WTC11 (cell line): ENCODE measurements at regions not wholly inside any gene's neighbourhood (a gene's known extent, or its start where the extent isn't known, plus 50 kb on each side); places are given as distances from the start of the nearest gene placed in this dataset.
"Not testable (repeated sequence)": the region's sequence is repeated elsewhere in the genome, so short reads cannot be mapped to it uniquely, and the experiment has no call there.

Source experiments
- ATAC-seq: fragments of 200-7000 bp; cut with Tn5 transposase; 2 replicates; pipeline ENCODE4 v1.10.0; 2021; ENCODE audit warnings: mild to moderate bottlenecking, moderate library complexity
- CTCF ChIA-PET: fragments of 300-600 bp; sonication (Branson Sonifier 250); formaldehyde crosslinking; loops from one replicate; lab custom pipeline; 2021; ENCODE audit warnings: antibody characterized with exemption; lab: Charles Lee
- POLR2A ChIA-PET: fragments of 350-600 bp; sonication (Branson Sonifier 250); formaldehyde crosslinking; loops from one replicate; lab custom pipeline; 2021; ENCODE audit warnings: antibody characterized with exemption; lab: Charles Lee
- DNase-seq: peaks from one replicate; pipeline ENCODE4 v3.0.0; 2021; ENCODE audit warnings: low spot score
- H3K27ac Mint-ChIP-seq: 2 replicates; pipeline ENCODE4 v1.8.0; 2021; ENCODE audit warnings: mixed read lengths
- H3K27me3 Mint-ChIP-seq: 2 replicates; pipeline ENCODE4 v1.8.0; 2021; ENCODE audit warnings: low read depth, mild to moderate bottlenecking, moderate library complexity, mixed read lengths
- H3K36me3 Mint-ChIP-seq: 2 replicates; pipeline ENCODE4 v1.8.0; 2021; ENCODE audit warnings: mixed read lengths
- H3K4me1 Mint-ChIP-seq: 2 replicates; pipeline ENCODE4 v1.8.0; 2022; ENCODE audit warnings: mixed read lengths
- H3K4me3 Mint-ChIP-seq: 2 replicates; pipeline ENCODE4 v1.8.0; 2021; ENCODE audit warnings: mild to moderate bottlenecking, moderate library complexity, mixed read lengths
- H3K9me3 Mint-ChIP-seq: 2 replicates; pipeline ENCODE4 v1.8.0; 2021; ENCODE audit warnings: mixed read lengths
- E2F1 ChIP-seq: sonication (generic); formaldehyde crosslinking; IDR thresholded peaks from 2 replicates; pipeline ENCODE4 v1.8.0; 2022; ENCODE audit warnings: mild to moderate bottlenecking, missing genetic modification reagents
- HMGA2 ChIP-seq: fragments of 250-450 bp; sonication (Bioruptor Pico); IDR thresholded peaks from 2 replicates; pipeline ENCODE4 v1.4.0; 2021; ENCODE audit warnings: mild to moderate bottlenecking, moderate library complexity
- IRF2 ChIP-seq: sonication (generic); formaldehyde crosslinking; IDR thresholded peaks from 2 replicates; pipeline ENCODE4 v1.8.0; 2022; ENCODE audit warnings: low read depth, missing genetic modification reagents, borderline replicate concordance
- PRRX2 ChIP-seq: fragments of 250-450 bp; sonication (Bioruptor Pico); IDR thresholded peaks from 2 replicates; pipeline ENCODE4 v1.8.0; 2021; ENCODE audit warnings: mild to moderate bottlenecking
- SMAD3 ChIP-seq: sonication (generic); formaldehyde crosslinking; IDR thresholded peaks from 2 replicates; pipeline ENCODE4 v1.8.0; 2022; ENCODE audit warnings: missing genetic modification reagents, mild to moderate bottlenecking, borderline replicate concordance
- STAT6 ChIP-seq: sonication (generic); formaldehyde crosslinking; conservative IDR thresholded peaks from 2 replicates; pipeline ENCODE4 v1.8.1; 2023; ENCODE audit warnings: mild to moderate bottlenecking, low read depth, missing genetic modification reagents, moderate library complexity
- TEAD1 ChIP-seq: sonication (generic); formaldehyde crosslinking; IDR thresholded peaks from 2 replicates; pipeline ENCODE4 v1.8.0; 2022; ENCODE audit warnings: mild to moderate bottlenecking, missing genetic modification reagents
- ZNF138 ChIP-seq: sonication (generic); formaldehyde crosslinking; conservative IDR thresholded peaks from 2 replicates; pipeline ENCODE4 v1.8.1; 2022; ENCODE audit warnings: mild to moderate bottlenecking, moderate library complexity, missing genetic modification reagents
- ZNF232 ChIP-seq: sonication (generic); formaldehyde crosslinking; IDR thresholded peaks from 2 replicates; pipeline ENCODE4 v1.8.0; 2022; ENCODE audit warnings: mild to moderate bottlenecking, missing genetic modification reagents
- TF ChIP-seq, protein P1 (sequence below): sonication (generic); formaldehyde crosslinking; IDR thresholded peaks from 2 replicates; pipeline ENCODE4 v1.8.0; 2023; ENCODE audit warnings: mild to moderate bottlenecking, missing genetic modification reagents
- TF ChIP-seq, protein P2 (sequence below): fragments of 250-450 bp; sonication (Bioruptor Pico); IDR thresholded peaks from 2 replicates; pipeline ENCODE4 v1.9.0; 2021; ENCODE audit warnings: moderate library complexity, mild to moderate bottlenecking, inconsistent platforms, borderline replicate concordance
- TF ChIP-seq, protein P3 (sequence below): fragments of 200-600 bp; IDR thresholded peaks from 2 replicates; pipeline ENCODE4 v1.8.0; 2022; ENCODE audit warnings: antibody characterized with exemption
- TF ChIP-seq, protein P4 (sequence below): sonication (generic); formaldehyde crosslinking; IDR thresholded peaks from 2 replicates; pipeline ENCODE4 v1.8.1; 2022; ENCODE audit warnings: low read depth, mild to moderate bottlenecking, moderate library complexity, missing genetic modification reagents, borderline replicate concordance

DNA sequence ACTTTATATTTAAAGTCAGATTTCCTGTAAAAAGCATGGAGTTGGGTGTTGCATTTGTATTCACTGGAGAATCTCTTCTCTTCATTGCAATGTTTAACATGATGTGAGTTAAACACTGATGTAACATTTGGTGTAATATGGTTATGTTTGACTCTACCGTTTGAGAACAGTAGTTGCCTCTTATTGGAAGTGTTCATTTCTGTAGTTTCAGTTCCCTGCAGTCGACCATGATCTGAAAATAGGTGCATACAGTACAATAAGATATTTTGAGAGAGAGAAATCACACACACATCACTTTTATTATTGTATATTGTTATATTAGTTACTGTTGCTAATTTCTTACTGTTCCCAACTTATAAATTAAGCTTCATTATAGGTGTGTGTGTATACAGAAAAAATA lies 105.2 kb upstream of the SPACA7 start:
- DNase-seq = no peak
- no peak for ATAC-seq
- no peak for TF ChIP-seq HMGA2 (CRISPR knock-in tag)
- no peak for TF ChIP-seq SMAD3 (CRISPR knock-in tag)
- TF ChIP-seq STAT6 (CRISPR knock-in tag) = no peak
- no peak for TF ChIP-seq TEAD1
- TF ChIP-seq PRRX2 (CRISPR knock-in tag) = no peak
- no peak for TF ChIP-seq IRF2 (CRISPR knock-in tag)
- TF ChIP-seq, protein P1, sequence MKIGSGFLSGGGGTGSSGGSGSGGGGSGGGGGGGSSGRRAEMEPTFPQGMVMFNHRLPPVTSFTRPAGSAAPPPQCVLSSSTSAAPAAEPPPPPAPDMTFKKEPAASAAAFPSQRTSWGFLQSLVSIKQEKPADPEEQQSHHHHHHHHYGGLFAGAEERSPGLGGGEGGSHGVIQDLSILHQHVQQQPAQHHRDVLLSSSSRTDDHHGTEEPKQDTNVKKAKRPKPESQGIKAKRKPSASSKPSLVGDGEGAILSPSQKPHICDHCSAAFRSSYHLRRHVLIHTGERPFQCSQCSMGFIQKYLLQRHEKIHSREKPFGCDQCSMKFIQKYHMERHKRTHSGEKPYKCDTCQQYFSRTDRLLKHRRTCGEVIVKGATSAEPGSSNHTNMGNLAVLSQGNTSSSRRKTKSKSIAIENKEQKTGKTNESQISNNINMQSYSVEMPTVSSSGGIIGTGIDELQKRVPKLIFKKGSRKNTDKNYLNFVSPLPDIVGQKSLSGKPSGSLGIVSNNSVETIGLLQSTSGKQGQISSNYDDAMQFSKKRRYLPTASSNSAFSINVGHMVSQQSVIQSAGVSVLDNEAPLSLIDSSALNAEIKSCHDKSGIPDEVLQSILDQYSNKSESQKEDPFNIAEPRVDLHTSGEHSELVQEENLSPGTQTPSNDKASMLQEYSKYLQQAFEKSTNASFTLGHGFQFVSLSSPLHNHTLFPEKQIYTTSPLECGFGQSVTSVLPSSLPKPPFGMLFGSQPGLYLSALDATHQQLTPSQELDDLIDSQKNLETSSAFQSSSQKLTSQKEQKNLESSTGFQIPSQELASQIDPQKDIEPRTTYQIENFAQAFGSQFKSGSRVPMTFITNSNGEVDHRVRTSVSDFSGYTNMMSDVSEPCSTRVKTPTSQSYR (CRISPR knock-in tag) = no peak
- Mint-ChIP-seq H3K9me3 (peaks cover 8% of the 10 kb centered on the region), H3K27ac (no peak overlapping the region), H3K4me3 (no peak overlapping the region), H3K4me1 (no peaks in the 10 kb centered on the region), H3K36me3 (no peaks in the 10 kb centered on the region), H3K27me3 (peaks cover 1% of the 10 kb centered on the region; the same call in 1 of the 2 replicates)
- ChIA-PET CTCF (no interaction called here), POLR2A (no interaction called here)

GRCh38 chr13:112286733-112287132 lies 89.4 kb upstream of the SPACA7 start:
- POLR2A ChIA-PET, H3K27ac Mint-ChIP-seq, H3K4me1 Mint-ChIP-seq, DNase-seq, H3K9me3 Mint-ChIP-seq, H3K4me3 Mint-ChIP-seq, H3K36me3 Mint-ChIP-seq, CTCF ChIA-PET, ATAC-seq, H3K27me3 Mint-ChIP-seq: not testable (repeated sequence)

- no peak for TF ChIP-seq ZNF232
- TF ChIP-seq, protein P2, sequence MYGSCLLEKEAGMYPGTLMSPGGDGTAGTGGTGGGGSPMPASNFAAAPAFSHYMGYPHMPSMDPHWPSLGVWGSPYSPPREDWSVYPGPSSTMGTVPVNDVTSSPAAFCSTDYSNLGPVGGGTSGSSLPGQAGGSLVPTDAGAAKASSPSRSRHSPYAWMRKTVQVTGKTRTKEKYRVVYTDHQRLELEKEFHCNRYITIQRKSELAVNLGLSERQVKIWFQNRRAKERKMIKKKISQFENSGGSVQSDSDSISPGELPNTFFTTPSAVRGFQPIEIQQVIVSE (CRISPR knock-in tag) = no peak
- TF ChIP-seq, protein P3, sequence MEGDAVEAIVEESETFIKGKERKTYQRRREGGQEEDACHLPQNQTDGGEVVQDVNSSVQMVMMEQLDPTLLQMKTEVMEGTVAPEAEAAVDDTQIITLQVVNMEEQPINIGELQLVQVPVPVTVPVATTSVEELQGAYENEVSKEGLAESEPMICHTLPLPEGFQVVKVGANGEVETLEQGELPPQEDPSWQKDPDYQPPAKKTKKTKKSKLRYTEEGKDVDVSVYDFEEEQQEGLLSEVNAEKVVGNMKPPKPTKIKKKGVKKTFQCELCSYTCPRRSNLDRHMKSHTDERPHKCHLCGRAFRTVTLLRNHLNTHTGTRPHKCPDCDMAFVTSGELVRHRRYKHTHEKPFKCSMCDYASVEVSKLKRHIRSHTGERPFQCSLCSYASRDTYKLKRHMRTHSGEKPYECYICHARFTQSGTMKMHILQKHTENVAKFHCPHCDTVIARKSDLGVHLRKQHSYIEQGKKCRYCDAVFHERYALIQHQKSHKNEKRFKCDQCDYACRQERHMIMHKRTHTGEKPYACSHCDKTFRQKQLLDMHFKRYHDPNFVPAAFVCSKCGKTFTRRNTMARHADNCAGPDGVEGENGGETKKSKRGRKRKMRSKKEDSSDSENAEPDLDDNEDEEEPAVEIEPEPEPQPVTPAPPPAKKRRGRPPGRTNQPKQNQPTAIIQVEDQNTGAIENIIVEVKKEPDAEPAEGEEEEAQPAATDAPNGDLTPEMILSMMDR = no peak
- no peak for TF ChIP-seq E2F1 (CRISPR knock-in tag)
- no peak for TF ChIP-seq ZNF138 (CRISPR knock-in tag)
- TF ChIP-seq, protein P4, sequence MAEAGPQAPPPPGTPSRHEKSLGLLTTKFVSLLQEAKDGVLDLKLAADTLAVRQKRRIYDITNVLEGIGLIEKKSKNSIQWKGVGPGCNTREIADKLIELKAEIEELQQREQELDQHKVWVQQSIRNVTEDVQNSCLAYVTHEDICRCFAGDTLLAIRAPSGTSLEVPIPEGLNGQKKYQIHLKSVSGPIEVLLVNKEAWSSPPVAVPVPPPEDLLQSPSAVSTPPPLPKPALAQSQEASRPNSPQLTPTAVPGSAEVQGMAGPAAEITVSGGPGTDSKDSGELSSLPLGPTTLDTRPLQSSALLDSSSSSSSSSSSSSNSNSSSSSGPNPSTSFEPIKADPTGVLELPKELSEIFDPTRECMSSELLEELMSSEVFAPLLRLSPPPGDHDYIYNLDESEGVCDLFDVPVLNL (CRISPR knock-in tag) = no peak
- CTCF ChIA-PET = no interaction called here
- H3K36me3 Mint-ChIP-seq = no peaks in the 10 kb centered on the region
- POLR2A ChIA-PET = no interaction called here
- DNase-seq = no peak
- peaks cover 29% of the 10 kb centered on the region for H3K27me3 Mint-ChIP-seq
- 0 out of 2 replicates have a peak, but pooled peaks cover 2% of the 10 kb centered on the region for H3K4me1 Mint-ChIP-seq
- H3K27ac Mint-ChIP-seq = no peak overlapping the region
- ATAC-seq = no peak
- H3K4me3 Mint-ChIP-seq = no peak overlapping the region
- peaks cover 31% of the 10 kb centered on the region for H3K9me3 Mint-ChIP-seq
Observed at GRCh38 chr13:112320303-112320702, 55.9 kb upstream of the SPACA7 start.
